ENCODE measurements at regions not wholly inside any gene's neighbourhood (a gene's known extent, or its start where the extent isn't known, plus 50 kb on each side); places are given as distances from the start of the nearest gene placed in this dataset.

DNA sequence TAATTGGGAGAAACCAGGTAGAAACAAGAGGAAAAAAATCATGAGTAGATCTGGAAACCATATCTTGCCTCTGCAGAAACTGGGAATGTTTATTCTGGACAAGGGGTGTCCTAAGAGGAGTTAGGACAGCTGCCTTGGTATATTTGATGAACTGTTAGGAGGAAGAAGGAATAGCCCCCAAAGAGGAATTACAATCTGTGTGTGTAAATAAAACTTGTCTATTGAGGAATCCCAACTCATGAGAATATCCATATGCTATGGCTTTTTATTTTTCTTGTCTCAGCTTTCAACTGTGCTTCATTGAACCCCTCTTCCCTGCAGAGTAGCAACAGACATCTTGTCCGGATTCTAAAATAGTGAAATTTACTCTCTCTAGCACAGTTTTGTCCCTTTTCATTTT lies 423.5 kb upstream of the SLC14A2 start:
- Histone ChIP-seq H3K4me3 (ENCODE audit: low read depth, low read length, poor library complexity, severe bottlenecking) (no peak overlapping the region), H3K9me2 (ENCODE audit: insufficient read depth, low read length) (no peaks in the 10 kb centered on the region), H3K27ac (ENCODE audit: low read depth, low read length, poor library complexity, severe bottlenecking) (no peak overlapping the region), H3K79me2 (ENCODE audit: insufficient read depth, low read depth, low read length) (no peaks in the 10 kb centered on the region), H3K4me2 (ENCODE audit: low read length) (no peak overlapping the region), H3K9me3 (ENCODE audit: low read length) (no peaks in the 10 kb centered on the region), H4K20me1 (ENCODE audit: insufficient read depth, low read length) (no peaks in the 10 kb centered on the region), H3K36me3 (ENCODE audit: insufficient read depth, low read length) (no peaks in the 10 kb centered on the region), H3K4me1 (ENCODE audit: insufficient read depth, low read length, poor library complexity, severe bottlenecking) (no peaks in the 10 kb centered on the region), H2AFZ (ENCODE audit: low read length) (no peak overlapping the region)
- ChIA-PET CTCF (ENCODE audit: unreplicated experiment) (no interaction called here), POLR2A (no interaction called here)
- intact Hi-C loops (cut with micrococcal nuclease; ENCODE audit: unreplicated experiment), result no loop called here
- DNase-seq (ENCODE audit: low spot score), result no peak
- TF ChIP-seq EZH2phosphoT487 (IDR thresholded peaks at IDR 0.05; ENCODE audit: borderline replicate concordance, low read depth, low read length), result no peak
- TF ChIP-seq, protein P1, sequence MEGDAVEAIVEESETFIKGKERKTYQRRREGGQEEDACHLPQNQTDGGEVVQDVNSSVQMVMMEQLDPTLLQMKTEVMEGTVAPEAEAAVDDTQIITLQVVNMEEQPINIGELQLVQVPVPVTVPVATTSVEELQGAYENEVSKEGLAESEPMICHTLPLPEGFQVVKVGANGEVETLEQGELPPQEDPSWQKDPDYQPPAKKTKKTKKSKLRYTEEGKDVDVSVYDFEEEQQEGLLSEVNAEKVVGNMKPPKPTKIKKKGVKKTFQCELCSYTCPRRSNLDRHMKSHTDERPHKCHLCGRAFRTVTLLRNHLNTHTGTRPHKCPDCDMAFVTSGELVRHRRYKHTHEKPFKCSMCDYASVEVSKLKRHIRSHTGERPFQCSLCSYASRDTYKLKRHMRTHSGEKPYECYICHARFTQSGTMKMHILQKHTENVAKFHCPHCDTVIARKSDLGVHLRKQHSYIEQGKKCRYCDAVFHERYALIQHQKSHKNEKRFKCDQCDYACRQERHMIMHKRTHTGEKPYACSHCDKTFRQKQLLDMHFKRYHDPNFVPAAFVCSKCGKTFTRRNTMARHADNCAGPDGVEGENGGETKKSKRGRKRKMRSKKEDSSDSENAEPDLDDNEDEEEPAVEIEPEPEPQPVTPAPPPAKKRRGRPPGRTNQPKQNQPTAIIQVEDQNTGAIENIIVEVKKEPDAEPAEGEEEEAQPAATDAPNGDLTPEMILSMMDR (conservative IDR thresholded peaks at IDR 0.05; ENCODE audit: low read length), result no peak
- BruUV-seq (replicated peaks), result no TSS peak

DNA sequence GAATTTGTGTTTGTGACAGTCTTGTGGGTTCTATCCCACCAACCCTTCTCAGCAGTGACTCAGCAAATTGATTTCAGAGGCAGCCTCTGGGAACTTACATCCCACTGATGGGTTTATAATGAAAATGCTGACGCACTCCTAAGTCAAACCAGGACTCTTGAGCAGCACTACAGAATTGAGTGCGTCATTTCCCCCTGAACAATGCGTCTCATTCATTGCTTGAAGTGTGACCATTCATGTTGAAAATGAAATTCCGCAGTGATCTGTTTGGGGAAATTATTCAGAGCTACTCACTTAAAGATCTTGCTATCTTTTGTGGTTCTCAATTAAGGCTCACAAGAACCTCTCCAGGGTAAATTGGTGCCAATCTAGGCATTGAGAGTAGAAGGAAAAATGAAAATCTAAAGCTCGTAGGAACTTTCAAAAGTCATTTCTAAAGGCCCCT lies 417.7 kb upstream of the SLC14A2 start:
- TF ChIP-seq, protein P1 (conservative IDR thresholded peaks at IDR 0.05; ENCODE audit: low read length), result no peak
- no peak for TF ChIP-seq EZH2phosphoT487 (IDR thresholded peaks at IDR 0.05; ENCODE audit: borderline replicate concordance, low read depth, low read length)
- no TSS peak for BruUV-seq (replicated peaks)
- H3K9me3 ChIP-seq (ENCODE audit: low read length), result no peaks in the 10 kb centered on the region
- no peak overlapping the region for H3K4me3 ChIP-seq (ENCODE audit: low read depth, low read length, poor library complexity, severe bottlenecking)
- no peak for DNase-seq (ENCODE audit: low spot score)
- H3K27ac ChIP-seq (ENCODE audit: low read depth, low read length, poor library complexity, severe bottlenecking), result no peak overlapping the region
- H3K4me1 ChIP-seq (ENCODE audit: insufficient read depth, low read length, poor library complexity, severe bottlenecking), result no peaks in the 10 kb centered on the region
- no peaks in the 10 kb centered on the region for H3K9me2 ChIP-seq (ENCODE audit: insufficient read depth, low read length)
- no peak overlapping the region for H3K4me2 ChIP-seq (ENCODE audit: low read length)
- no peaks in the 10 kb centered on the region for H3K79me2 ChIP-seq (ENCODE audit: insufficient read depth, low read depth, low read length)
- no peaks in the 10 kb centered on the region for H3K36me3 ChIP-seq (ENCODE audit: insufficient read depth, low read length)
- intact Hi-C loops (cut with micrococcal nuclease; ENCODE audit: unreplicated experiment), result no loop called here
- ChIA-PET POLR2A (no interaction called here), CTCF (ENCODE audit: unreplicated experiment) (no interaction called here)
- no peak overlapping the region for H2AFZ ChIP-seq (ENCODE audit: low read length)
- H4K20me1 ChIP-seq (ENCODE audit: insufficient read depth, low read length), result no peaks in the 10 kb centered on the region

DNA sequence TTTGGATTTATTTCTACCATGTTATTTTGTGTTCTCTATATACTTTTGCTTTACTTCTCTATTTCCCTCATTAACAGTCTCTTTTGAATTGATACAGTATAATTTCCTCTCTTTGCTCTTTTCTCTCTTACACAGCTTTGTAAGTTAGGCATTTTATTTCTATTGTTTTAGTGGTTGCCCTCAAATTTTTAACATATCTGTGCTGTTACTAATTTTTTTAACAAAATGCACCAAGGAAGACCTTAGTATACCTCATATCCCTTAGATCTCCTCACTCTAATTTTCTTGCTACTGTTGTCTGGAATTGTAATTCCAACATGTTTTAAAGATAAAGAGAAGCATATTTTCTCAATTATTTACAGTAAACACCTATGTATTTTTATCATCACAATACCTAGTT lies 416.8 kb upstream of the SLC14A2 start:
- no peaks in the 10 kb centered on the region for H3K9me2 ChIP-seq (ENCODE audit: insufficient read depth, low read length)
- H3K4me1 ChIP-seq (ENCODE audit: insufficient read depth, low read length, poor library complexity, severe bottlenecking), result no peaks in the 10 kb centered on the region
- CTCF ChIA-PET (ENCODE audit: unreplicated experiment), result no interaction called here
- no peaks in the 10 kb centered on the region for H3K79me2 ChIP-seq (ENCODE audit: insufficient read depth, low read depth, low read length)
- POLR2A ChIA-PET, result no interaction called here
- no peak overlapping the region for H3K4me2 ChIP-seq (ENCODE audit: low read length)
- H4K20me1 ChIP-seq (ENCODE audit: insufficient read depth, low read length), result no peaks in the 10 kb centered on the region
- H2AFZ ChIP-seq (ENCODE audit: low read length), result no peak overlapping the region
- TF ChIP-seq EZH2phosphoT487 (IDR thresholded peaks at IDR 0.05; ENCODE audit: borderline replicate concordance, low read depth, low read length), result no peak
- TF ChIP-seq, protein P1 (conservative IDR thresholded peaks at IDR 0.05; ENCODE audit: low read length), result no peak
- DNase-seq (ENCODE audit: low spot score), result no peak
- no peak overlapping the region for H3K4me3 ChIP-seq (ENCODE audit: low read depth, low read length, poor library complexity, severe bottlenecking)
- no peaks in the 10 kb centered on the region for H3K36me3 ChIP-seq (ENCODE audit: insufficient read depth, low read length)
- H3K27ac ChIP-seq (ENCODE audit: low read depth, low read length, poor library complexity, severe bottlenecking), result no peak overlapping the region
- no TSS peak for BruUV-seq (replicated peaks)
- intact Hi-C loops (cut with micrococcal nuclease; ENCODE audit: unreplicated experiment), result no loop called here
- no peaks in the 10 kb centered on the region for H3K9me3 ChIP-seq (ENCODE audit: low read length)
